NCI-H2171 treated with DMSO at 0.1 percent for 48 hours (cell line): ENCODE measurements at regions not wholly inside any gene's neighbourhood (a gene's known extent, or its start where the extent isn't known, plus 50 kb on each side); places are given as distances from the start of the nearest gene placed in this dataset.

Experiments
- DNase-seq: peaks from one replicate; lab custom pipeline; 2025; lab: John Stamatoyannopoulos, UW

DNA sequence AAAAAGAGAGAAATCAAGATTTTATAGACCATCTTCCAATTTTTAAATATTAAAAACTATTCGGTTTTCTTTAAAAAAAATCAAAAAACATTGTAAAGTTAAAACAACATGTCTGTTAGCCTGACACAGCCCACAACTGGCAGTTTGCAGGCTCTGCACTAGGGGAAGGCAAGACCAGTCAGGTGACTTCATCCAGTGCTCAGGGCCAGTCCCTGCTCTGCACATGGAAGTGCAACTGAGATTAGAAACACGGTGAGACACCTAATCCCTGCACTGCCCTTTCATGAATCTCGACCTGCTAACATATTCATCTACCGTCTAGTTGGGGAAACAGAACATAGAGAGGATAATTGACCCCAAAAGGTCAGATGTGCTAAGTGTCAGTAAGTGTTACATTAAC, 135.2 kb downstream of the BARD1 start:
- DNase-seq, result no peak

DNA sequence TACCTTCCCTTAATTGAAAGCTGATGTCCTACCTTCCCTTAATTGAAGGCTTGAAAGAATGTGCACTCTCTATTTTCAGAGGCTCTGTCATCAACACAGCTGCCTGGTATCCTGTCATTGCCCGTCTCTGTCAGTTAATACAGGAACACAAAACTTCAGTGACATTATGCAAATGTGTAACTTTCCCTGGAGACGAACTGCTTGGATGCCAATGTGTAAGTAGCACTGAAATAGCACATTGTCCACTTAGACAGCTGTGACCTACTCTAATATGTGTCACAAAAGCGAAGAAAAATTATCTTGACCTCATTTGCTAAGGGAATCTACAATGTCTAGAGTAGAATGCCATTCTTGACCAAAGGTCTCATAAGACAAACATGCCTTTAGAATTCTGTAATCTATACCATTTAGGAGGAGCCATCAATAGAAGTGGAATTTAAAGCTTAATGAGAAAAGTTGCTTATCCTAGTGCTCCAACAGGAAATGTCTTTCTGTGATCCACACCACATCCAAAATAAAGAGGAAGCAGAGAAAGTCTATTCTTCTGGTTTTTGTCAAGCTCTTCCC, 138.1 kb downstream of the BARD1 start:
- DNase-seq, result no peak

DNA sequence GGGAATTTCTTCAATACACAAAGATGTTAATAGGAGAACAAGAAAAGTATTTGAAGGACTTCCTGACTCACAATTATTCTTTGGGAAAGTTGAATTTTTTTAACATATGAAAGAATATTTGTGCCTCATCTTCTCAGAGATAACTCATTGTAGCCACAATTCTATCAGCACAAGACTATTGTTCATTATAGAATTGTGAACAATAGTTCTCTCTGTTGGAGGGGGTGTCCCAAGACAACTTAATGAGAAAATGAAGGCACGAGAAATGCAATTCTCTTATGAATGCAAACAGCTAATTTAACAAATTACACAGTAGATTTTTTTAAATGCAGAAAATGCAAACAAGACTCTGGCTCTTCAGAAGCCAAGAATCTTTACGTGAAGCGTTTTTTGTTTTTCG, 157.0 kb downstream of the BARD1 start:
- no peak for DNase-seq

DNA sequence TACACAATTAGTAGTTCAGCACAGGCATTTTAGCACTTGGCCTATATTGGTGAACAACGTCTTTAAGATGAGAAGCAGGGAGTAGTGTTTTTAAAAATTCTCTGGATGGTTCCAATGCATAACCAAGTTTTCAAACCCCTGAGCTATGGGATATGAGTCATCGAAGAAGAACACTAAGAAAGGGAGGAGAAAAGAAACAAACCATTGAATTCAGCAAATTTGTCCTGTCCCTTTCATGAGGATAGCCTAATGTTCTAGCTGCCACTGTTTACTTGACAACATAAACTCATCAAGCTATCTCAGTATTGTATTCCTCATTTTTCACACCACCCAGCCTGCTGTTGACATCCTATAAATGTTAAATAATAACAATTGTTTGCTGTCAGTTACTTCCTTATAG, 158.0 kb downstream of the BARD1 start:
- DNase-seq, result no peak

DNA sequence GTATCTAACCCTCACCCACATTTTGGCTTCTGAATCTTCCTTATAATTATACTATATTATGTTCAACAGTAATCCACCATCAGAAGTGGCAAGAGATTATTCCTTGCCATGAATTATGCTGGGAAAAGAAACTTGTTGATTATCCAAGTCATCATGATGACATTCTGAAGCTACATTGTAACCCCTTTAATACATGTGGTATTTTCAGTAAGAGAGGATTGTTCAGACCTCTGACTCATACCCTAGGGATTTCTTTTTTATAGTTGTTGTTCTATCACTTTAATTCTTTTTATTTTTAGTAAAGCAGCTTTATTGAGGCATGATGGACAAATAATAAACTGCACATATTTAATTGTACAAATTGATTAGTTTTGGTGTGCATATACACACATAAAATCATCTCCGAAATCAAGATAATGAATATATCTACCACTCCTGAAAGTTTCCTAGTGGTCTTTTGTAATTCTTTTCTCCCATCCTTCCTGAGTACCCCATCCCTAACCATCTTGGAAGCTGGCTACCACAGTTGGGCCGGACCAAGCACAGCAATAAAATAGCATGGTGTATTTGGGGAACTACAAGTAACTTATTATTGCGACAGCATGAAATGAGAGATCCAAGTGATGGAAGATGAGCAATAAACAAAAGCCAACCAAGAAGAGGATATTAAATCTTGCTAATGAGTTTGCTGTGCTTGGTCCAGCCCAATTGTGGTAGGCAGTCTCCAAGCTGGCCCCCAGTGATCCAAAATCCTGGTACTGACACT, 159.9 kb downstream of the BARD1 start:
- no peak for DNase-seq

DNA sequence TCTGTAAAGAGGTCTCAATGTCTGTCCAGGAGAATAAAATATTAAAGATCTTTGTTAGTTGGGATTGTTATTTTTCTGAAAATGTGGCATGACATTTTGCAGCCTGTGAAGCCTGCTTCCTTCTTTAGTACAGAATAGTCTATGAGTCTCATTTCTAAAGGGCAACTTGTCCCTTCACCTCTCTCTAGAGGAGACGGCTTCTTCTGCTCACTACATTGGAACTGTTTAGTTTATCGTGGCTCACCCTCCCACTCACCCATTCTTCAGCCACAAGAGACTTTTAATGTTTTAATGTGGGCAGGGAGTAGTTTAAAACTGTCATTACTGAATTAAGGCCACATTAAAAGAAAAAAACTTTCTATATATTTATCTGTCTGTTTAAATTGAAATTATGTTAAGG, 161.0 kb downstream of the BARD1 start:
- DNase-seq, result no peak

DNA sequence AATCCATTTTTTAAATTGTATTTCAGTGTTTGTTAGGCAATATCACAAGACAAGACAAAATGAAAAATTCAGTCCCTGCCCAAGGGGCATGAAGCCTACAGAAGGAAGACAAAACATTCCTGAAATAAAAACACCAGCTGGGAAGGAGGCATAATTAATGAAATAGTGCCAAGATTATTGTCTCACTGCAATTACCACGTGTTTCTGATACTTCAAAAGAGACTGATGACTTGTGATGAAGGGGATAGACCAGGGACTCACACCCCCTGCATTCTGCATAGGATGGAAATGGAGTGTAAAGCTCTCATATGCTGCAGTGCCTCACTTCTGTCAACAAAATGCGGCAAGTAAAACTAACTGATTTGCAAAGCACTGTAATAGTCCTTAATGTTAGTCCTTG, 178.1 kb downstream of the BARD1 start:
- peak; percentile 58 for DNase-seq

DNA sequence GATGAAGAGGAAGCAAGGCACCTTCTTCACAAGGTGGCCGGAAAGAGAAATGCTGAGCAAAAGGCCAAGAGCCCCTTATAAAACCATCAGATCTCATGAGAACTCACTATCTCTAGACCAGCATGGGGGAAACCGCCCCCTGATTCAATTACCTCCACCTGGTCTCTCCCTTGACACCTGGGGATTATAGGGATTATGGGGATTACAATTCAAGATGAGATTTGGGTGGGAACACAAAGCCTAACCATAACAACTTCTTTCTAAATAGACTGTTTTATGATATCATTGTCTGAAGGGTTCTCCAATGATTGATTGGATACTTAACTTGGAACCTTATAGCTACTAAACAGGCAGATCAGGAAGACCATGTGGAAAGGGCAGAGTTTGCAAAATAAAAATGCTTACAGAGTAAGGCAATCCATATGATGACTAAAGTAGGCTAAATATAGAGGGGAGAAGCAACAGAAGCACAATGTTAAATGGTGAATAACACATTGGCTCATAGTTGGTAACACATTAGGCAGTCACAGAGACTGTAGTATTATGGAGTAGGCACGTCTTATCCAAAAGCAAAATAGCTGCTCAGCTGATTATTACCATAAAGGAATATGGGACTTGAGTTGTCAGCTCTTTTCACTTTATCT, 179.0 kb downstream of the BARD1 start:
- DNase-seq, result no peak

DNA sequence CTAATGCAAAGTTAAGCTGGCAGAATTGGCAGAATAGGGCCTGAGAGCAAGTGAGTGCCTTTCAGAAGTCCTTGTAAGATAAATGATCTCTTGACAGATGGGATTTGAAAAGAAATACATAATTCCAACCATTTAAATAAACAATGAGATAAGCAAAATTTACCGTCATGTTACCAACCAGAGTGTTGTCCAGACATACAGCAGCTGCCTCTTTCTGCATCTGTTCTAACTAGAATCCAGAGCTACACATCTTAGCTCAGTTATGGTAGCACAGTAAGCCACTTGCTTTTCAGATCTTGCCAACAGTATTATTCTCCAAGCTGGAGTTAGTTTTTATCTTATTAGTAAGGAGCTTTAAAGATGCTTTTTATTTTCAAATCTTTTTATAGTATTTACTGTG, 179.6 kb downstream of the BARD1 start:
- DNase-seq, result peak; percentile 27
